GM12878 (cell line): ENCODE measurements at regions not wholly inside any gene's neighbourhood (a gene's known extent, or its start where the extent isn't known, plus 50 kb on each side); places are given as distances from the start of the nearest gene placed in this dataset.

Experiments
- NR2C2 ChIP-seq: IDR thresholded peaks from 2 replicates; pipeline ENCODE4 v1.6.1; 2011; ENCODE audit warnings: borderline replicate concordance, low read depth; ENCODE audit not compliant: control insufficient read depth, insufficient read length
- POLR2A ChIP-seq: IDR thresholded peaks from 2 replicates; pipeline ENCODE4 v1.6.1; 2011; ENCODE audit warnings: low read depth, mild to moderate bottlenecking, low read length
- SMC3 ChIP-seq: IDR thresholded peaks from 2 replicates; pipeline ENCODE4 v1.6.1; 2011; ENCODE audit warnings: low read length, improper control_type of control experiment, borderline replicate concordance
- TF ChIP-seq, protein P1 (sequence below): fragments of 450-650 bp; IDR thresholded peaks from 2 replicates; pipeline ENCODE4 v1.6.1; 2017; ENCODE audit warnings: mild to moderate bottlenecking
- TF ChIP-seq, protein P2 (sequence below): IDR thresholded peaks from 2 replicates; pipeline ENCODE4 v1.6.1; 2012; ENCODE audit warnings: low read depth, low read length, improper control_type of control experiment
- TF ChIP-seq, protein P3 (sequence below), 3 experiments: IDR thresholded peaks in 2 of 3; conservative IDR thresholded peaks in 1 of 3; 2 replicates each; pipeline ENCODE4 v1.5.1; 2011; ENCODE audit warnings: low read depth in 3 of 3, low read length in 3 of 3, mild to moderate bottlenecking in 3 of 3, control low read depth in 2 of 3, moderate library complexity in 2 of 3, inconsistent platforms in 1 of 3, mixed read lengths in 1 of 3; ENCODE audit not compliant: control insufficient read depth in 2 of 3, insufficient read depth in 1 of 3; ENCODE audit errors: extremely low read depth in 1 of 3

DNA sequence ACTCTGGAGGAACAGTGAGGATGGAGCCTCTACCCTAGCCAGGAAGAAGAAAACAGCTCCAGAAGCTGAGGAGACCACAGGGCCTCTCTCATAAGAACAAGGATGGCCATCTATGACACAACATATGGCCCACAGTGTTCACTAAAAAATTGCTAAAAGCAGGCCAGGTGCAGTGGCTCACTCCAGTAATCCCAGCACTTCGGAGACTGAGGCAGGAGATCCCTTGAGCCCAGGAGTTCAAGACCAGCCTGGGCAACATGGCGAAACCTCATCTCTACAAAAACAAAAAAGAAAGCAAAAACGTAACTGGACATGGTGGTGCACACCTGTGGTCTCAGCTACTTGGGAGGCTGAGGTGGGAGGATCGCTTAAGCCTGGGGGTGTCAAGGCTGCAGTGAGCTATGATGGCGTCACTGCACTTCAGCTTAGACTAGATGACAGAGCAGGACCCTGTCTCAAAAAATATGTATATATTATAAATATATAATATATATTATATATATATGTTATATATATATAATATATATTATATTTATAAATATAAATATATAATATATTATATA, 103.1 kb downstream of the TOMM20 start:
- TF ChIP-seq, protein P1, sequence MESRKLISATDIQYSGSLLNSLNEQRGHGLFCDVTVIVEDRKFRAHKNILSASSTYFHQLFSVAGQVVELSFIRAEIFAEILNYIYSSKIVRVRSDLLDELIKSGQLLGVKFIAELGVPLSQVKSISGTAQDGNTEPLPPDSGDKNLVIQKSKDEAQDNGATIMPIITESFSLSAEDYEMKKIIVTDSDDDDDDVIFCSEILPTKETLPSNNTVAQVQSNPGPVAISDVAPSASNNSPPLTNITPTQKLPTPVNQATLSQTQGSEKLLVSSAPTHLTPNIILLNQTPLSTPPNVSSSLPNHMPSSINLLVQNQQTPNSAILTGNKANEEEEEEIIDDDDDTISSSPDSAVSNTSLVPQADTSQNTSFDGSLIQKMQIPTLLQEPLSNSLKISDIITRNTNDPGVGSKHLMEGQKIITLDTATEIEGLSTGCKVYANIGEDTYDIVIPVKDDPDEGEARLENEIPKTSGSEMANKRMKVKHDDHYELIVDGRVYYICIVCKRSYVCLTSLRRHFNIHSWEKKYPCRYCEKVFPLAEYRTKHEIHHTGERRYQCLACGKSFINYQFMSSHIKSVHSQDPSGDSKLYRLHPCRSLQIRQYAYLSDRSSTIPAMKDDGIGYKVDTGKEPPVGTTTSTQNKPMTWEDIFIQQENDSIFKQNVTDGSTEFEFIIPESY = no peak
- TF ChIP-seq POLR2A = no peak
- TF ChIP-seq SMC3 = no peak
- TF ChIP-seq, protein P2, sequence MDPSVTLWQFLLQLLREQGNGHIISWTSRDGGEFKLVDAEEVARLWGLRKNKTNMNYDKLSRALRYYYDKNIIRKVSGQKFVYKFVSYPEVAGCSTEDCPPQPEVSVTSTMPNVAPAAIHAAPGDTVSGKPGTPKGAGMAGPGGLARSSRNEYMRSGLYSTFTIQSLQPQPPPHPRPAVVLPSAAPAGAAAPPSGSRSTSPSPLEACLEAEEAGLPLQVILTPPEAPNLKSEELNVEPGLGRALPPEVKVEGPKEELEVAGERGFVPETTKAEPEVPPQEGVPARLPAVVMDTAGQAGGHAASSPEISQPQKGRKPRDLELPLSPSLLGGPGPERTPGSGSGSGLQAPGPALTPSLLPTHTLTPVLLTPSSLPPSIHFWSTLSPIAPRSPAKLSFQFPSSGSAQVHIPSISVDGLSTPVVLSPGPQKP = no peak
- no peak for TF ChIP-seq NR2C2
- TF ChIP-seq, protein P3, sequence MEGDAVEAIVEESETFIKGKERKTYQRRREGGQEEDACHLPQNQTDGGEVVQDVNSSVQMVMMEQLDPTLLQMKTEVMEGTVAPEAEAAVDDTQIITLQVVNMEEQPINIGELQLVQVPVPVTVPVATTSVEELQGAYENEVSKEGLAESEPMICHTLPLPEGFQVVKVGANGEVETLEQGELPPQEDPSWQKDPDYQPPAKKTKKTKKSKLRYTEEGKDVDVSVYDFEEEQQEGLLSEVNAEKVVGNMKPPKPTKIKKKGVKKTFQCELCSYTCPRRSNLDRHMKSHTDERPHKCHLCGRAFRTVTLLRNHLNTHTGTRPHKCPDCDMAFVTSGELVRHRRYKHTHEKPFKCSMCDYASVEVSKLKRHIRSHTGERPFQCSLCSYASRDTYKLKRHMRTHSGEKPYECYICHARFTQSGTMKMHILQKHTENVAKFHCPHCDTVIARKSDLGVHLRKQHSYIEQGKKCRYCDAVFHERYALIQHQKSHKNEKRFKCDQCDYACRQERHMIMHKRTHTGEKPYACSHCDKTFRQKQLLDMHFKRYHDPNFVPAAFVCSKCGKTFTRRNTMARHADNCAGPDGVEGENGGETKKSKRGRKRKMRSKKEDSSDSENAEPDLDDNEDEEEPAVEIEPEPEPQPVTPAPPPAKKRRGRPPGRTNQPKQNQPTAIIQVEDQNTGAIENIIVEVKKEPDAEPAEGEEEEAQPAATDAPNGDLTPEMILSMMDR (IDR thresholded peaks at IDR 0.05 in 2 of 3, conservative IDR thresholded peaks at IDR 0.05 in 1 of 3; ENCODE audit: control insufficient read depth in 2 of 3, extremely low read depth in 1 of 3, insufficient read depth in 1 of 3, low read depth in 3 of 3, low read length in 3 of 3) = no peak
